ENCODE measurements at regions not wholly inside any gene's neighbourhood (a gene's known extent, or its start where the extent isn't known, plus 50 kb on each side); places are given as distances from the start of the nearest gene placed in this dataset.

- Mint-ChIP-seq H3K4me1 (peaks cover 25% of the 10 kb centered on the region), H3K9me3 (peaks cover 16% of the 10 kb centered on the region), H3K27me3 (no peaks in the 10 kb centered on the region), H3K36me3 (ENCODE audit: low read depth) (peaks cover 18% of the 10 kb centered on the region), H3K4me3 (peak overlapping the region; percentile 14), H3K27ac (peak overlapping the region; percentile 97)
- CTCF ChIA-PET = no interaction called here
- POLR2A ChIA-PET = no interaction called here
- no peak for DNase-seq
Observed at GRCh38 chr21:29450058-29450457, 151.3 kb downstream of the BACH1 start.

GRCh38 chr21:29453511-29453910 is 154.8 kb downstream of the BACH1 start:
- CTCF ChIA-PET = interaction anchor here (0.8 kb wide), 1 partner anchor 251 kb away, joined by 3 read pairs; no protein-coding TSS in a partner anchor
- Mint-ChIP-seq H3K9me3 (peaks cover 11% of the 10 kb centered on the region), H3K36me3 (ENCODE audit: low read depth) (peaks cover 18% of the 10 kb centered on the region), H3K27ac (no peak overlapping the region), H3K27me3 (no peaks in the 10 kb centered on the region), H3K4me1 (peaks cover 22% of the 10 kb centered on the region), H3K4me3 (no peak overlapping the region)
- POLR2A ChIA-PET = no interaction called here
- DNase-seq = no peak

GRCh38 chr21:29454179-29454578 is 155.5 kb downstream of the BACH1 start:
- Mint-ChIP-seq H3K36me3 (ENCODE audit: low read depth) (peaks cover 12% of the 10 kb centered on the region), H3K27ac (no peak overlapping the region), H3K4me3 (no peak overlapping the region), H3K9me3 (peaks cover 6% of the 10 kb centered on the region), H3K4me1 (peaks cover 16% of the 10 kb centered on the region), H3K27me3 (no peaks in the 10 kb centered on the region)
- CTCF ChIA-PET = no interaction called here
- DNase-seq = no peak
- POLR2A ChIA-PET = no interaction called here

- Mint-ChIP-seq H3K27me3 (no peaks in the 10 kb centered on the region), H3K9me3 (peaks cover 3% of the 10 kb centered on the region), H3K4me3 (no peak overlapping the region), H3K4me1 (no peaks in the 10 kb centered on the region), H3K36me3 (ENCODE audit: low read depth) (peaks cover 4% of the 10 kb centered on the region), H3K27ac (no peak overlapping the region)
- ChIA-PET CTCF (interaction anchor here (1.2 kb wide), 1 partner anchor 15 kb away, joined by 4 read pairs; no protein-coding TSS in a partner anchor), POLR2A (no interaction called here)
- no peak for DNase-seq
Observed at GRCh38 chr21:29462479-29462878, 163.8 kb downstream of the BACH1 start.

GRCh38 chr21:29465546-29465945 is 166.8 kb downstream of the BACH1 start:
- H3K4me3 Mint-ChIP-seq = no peak overlapping the region
- DNase-seq = no peak
- peaks cover 3% of the 10 kb centered on the region for H3K9me3 Mint-ChIP-seq
- H3K4me1 Mint-ChIP-seq = no peaks in the 10 kb centered on the region
- CTCF ChIA-PET = interaction anchor here (1.0 kb wide), 1 partner anchor 20 kb away, joined by 3 read pairs; no protein-coding TSS in a partner anchor
- POLR2A ChIA-PET = no interaction called here
- H3K36me3 Mint-ChIP-seq (ENCODE audit: low read depth) = peaks cover 4% of the 10 kb centered on the region
- H3K27me3 Mint-ChIP-seq = no peaks in the 10 kb centered on the region
- no peak overlapping the region for H3K27ac Mint-ChIP-seq

- POLR2A ChIA-PET = no interaction called here
Observed at GRCh38 chr21:29466532-29466931, 167.8 kb downstream of the BACH1 start.

GRCh38 chr21:29470397-29470796 is 171.7 kb downstream of the BACH1 start:
- POLR2A ChIA-PET = no interaction called here
- Mint-ChIP-seq H3K27me3 (no peaks in the 10 kb centered on the region), H3K4me3 (no peak overlapping the region), H3K36me3 (ENCODE audit: low read depth) (no peaks in the 10 kb centered on the region), H3K9me3 (no peaks in the 10 kb centered on the region), H3K4me1 (no peaks in the 10 kb centered on the region), H3K27ac (no peak overlapping the region)
- DNase-seq = no peak
- CTCF ChIA-PET = no interaction called here

More at GRCh38 chr21:29466532-29466931, 167.8 kb downstream of the BACH1 start:
- Mint-ChIP-seq H3K4me1 (no peaks in the 10 kb centered on the region), H3K4me3 (no peak overlapping the region), H3K27ac (no peak overlapping the region), H3K27me3 (no peaks in the 10 kb centered on the region), H3K9me3 (no peaks in the 10 kb centered on the region), H3K36me3 (ENCODE audit: low read depth) (no peaks in the 10 kb centered on the region)
- DNase-seq = no peak
- CTCF ChIA-PET = no interaction called here

GRCh38 chr21:29473808-29474207 is 175.1 kb downstream of the BACH1 start:
- Mint-ChIP-seq H3K36me3 (ENCODE audit: low read depth) (no peaks in the 10 kb centered on the region), H3K4me3 (no peak overlapping the region), H3K9me3 (no peaks in the 10 kb centered on the region), H3K4me1 (peaks cover 17% of the 10 kb centered on the region), H3K27me3 (no peaks in the 10 kb centered on the region), H3K27ac (no peak overlapping the region)
- DNase-seq = no peak
- POLR2A ChIA-PET = no interaction called here
- CTCF ChIA-PET = no interaction called here

- POLR2A ChIA-PET = no interaction called here
Observed at GRCh38 chr21:29475329-29475728, 176.6 kb downstream of the BACH1 start.

GRCh38 chr21:29477347-29477746 is 178.6 kb downstream of the BACH1 start:
- Mint-ChIP-seq H3K9me3 (no peaks in the 10 kb centered on the region), H3K4me1 (peaks cover 17% of the 10 kb centered on the region), H3K27me3 (no peaks in the 10 kb centered on the region), H3K4me3 (no peak overlapping the region), H3K27ac (no peak overlapping the region), H3K36me3 (ENCODE audit: low read depth) (no peaks in the 10 kb centered on the region)
- DNase-seq = no peak
- POLR2A ChIA-PET = no interaction called here
- CTCF ChIA-PET = interaction anchor here (0.7 kb wide), 1 partner anchor 14 kb away, joined by 4 read pairs; no protein-coding TSS in a partner anchor

More at GRCh38 chr21:29475329-29475728, 176.6 kb downstream of the BACH1 start:
- Mint-ChIP-seq H3K27me3 (no peaks in the 10 kb centered on the region), H3K36me3 (ENCODE audit: low read depth) (no peaks in the 10 kb centered on the region), H3K4me3 (no peak overlapping the region), H3K4me1 (peaks cover 17% of the 10 kb centered on the region), H3K27ac (no peak overlapping the region), H3K9me3 (no peaks in the 10 kb centered on the region)
- CTCF ChIA-PET = interaction anchor here (1.1 to 1.2 kb wide), 2 partner anchors 382 to 730 kb away, joined by 3 read pairs; no protein-coding TSS in a partner anchor
- no peak for DNase-seq

- DNase-seq = no peak
- CTCF ChIA-PET = interaction anchor here (0.7 kb wide), 1 partner anchor 15 kb away, joined by 4 read pairs; no protein-coding TSS in a partner anchor
- H3K27ac Mint-ChIP-seq = no peak overlapping the region
- peaks cover 17% of the 10 kb centered on the region for H3K4me1 Mint-ChIP-seq
- POLR2A ChIA-PET = no interaction called here
- H3K4me3 Mint-ChIP-seq = no peak overlapping the region
- peaks cover 4% of the 10 kb centered on the region for H3K9me3 Mint-ChIP-seq
- no peaks in the 10 kb centered on the region for H3K36me3 Mint-ChIP-seq (ENCODE audit: low read depth)
- H3K27me3 Mint-ChIP-seq = no peaks in the 10 kb centered on the region
Observed at GRCh38 chr21:29477941-29478340, 179.2 kb downstream of the BACH1 start.

GRCh38 chr21:29481081-29481480 is 182.4 kb downstream of the BACH1 start:
- no peak overlapping the region for H3K4me3 Mint-ChIP-seq
- H3K27ac Mint-ChIP-seq = no peak overlapping the region
- ChIA-PET CTCF (no interaction called here), POLR2A (no interaction called here)
- peaks cover 9% of the 10 kb centered on the region for H3K9me3 Mint-ChIP-seq
- no peak for DNase-seq
- H3K27me3 Mint-ChIP-seq = no peaks in the 10 kb centered on the region
- no peaks in the 10 kb centered on the region for H3K36me3 Mint-ChIP-seq (ENCODE audit: low read depth)
- H3K4me1 Mint-ChIP-seq = peaks cover 14% of the 10 kb centered on the region

- CTCF ChIA-PET = no interaction called here
- no peaks in the 10 kb centered on the region for H3K36me3 Mint-ChIP-seq (ENCODE audit: low read depth)
Observed at GRCh38 chr21:29481641-29482040, 182.9 kb downstream of the BACH1 start.

GRCh38 chr21:29486306-29486807 is 187.6 kb downstream of the BACH1 start:
- H3K4me1 Mint-ChIP-seq = no peaks in the 10 kb centered on the region
- H3K9me3 Mint-ChIP-seq = peaks cover 9% of the 10 kb centered on the region
- H3K36me3 Mint-ChIP-seq (ENCODE audit: low read depth) = no peaks in the 10 kb centered on the region
- CTCF ChIA-PET = no interaction called here
- no peak overlapping the region for H3K4me3 Mint-ChIP-seq
- POLR2A ChIA-PET = no interaction called here
- DNase-seq = no peak
- no peak overlapping the region for H3K27ac Mint-ChIP-seq
- H3K27me3 Mint-ChIP-seq = no peaks in the 10 kb centered on the region

More at GRCh38 chr21:29481641-29482040, 182.9 kb downstream of the BACH1 start:
- H3K27me3 Mint-ChIP-seq = no peaks in the 10 kb centered on the region
- POLR2A ChIA-PET = no interaction called here
- DNase-seq = no peak
- no peak overlapping the region for H3K4me3 Mint-ChIP-seq
- no peak overlapping the region for H3K27ac Mint-ChIP-seq
- H3K9me3 Mint-ChIP-seq = peaks cover 9% of the 10 kb centered on the region
- H3K4me1 Mint-ChIP-seq = peaks cover 8% of the 10 kb centered on the region
